AG04450 (cell line): ENCODE measurements at regions not wholly inside any gene's neighbourhood (a gene's known extent, or its start where the extent isn't known, plus 50 kb on each side); places are given as distances from the start of the nearest gene placed in this dataset.

Source experiments
- CTCF ChIA-PET: fragments of 300-600, 350-600 bp; formaldehyde crosslinking; extraction: SDS; loops from one replicate; lab custom pipeline; 2022; ENCODE audit warnings: antibody characterized with exemption, inconsistent platforms; lab: Charles Lee
- POLR2A ChIA-PET: fragments of 350-600 bp; formaldehyde crosslinking; extraction: SDS; loops from one replicate; lab custom pipeline; 2021; ENCODE audit warnings: antibody characterized with exemption, inconsistent platforms; lab: Yijun Ruan, JAX
- DNase-seq: peaks from one replicate; pipeline ENCODE4 v3.0.0-alpha.2; 2011; ENCODE audit warnings: low read depth, low spot score
- H3K27ac ChIP-seq: one replicate; pipeline ENCODE4 v1.5.1; 2012; ENCODE audit warnings: low read depth, low read length, control low read depth
- H3K27me3 ChIP-seq: one replicate; pipeline ENCODE4 v1.6.0; 2012; ENCODE audit warnings: low read length; ENCODE audit not compliant: control insufficient read depth, insufficient read depth
- H3K4me3 ChIP-seq: 2 replicates; pipeline ENCODE4 v1.5.1; 2011; ENCODE audit warnings: mild to moderate bottlenecking, low read depth, low read length, control low read depth
- H3K9me3 ChIP-seq: 2 replicates; pipeline ENCODE4 v1.5.1; 2012; ENCODE audit warnings: low read length; ENCODE audit not compliant: control insufficient read depth, insufficient read depth
- CTCF ChIP-seq: IDR thresholded peaks from 2 replicates; pipeline ENCODE4 v1.5.1; 2011; ENCODE audit warnings: low read depth, low read length, control low read depth, inconsistent platforms

- CTCF ChIA-PET: no interaction called here
- TF ChIP-seq CTCF: no peak
- H3K4me3 ChIP-seq: no peak overlapping the region
- no peak for DNase-seq
- no peak overlapping the region for H3K27ac ChIP-seq
- no peaks in the 10 kb centered on the region for H3K9me3 ChIP-seq
- no peaks in the 10 kb centered on the region for H3K27me3 ChIP-seq
- POLR2A ChIA-PET: no interaction called here
Observed at GRCh38 chr9:134976403-134976802, 58.7 kb upstream of the FCN1 start.

GRCh38 chr9:134978272-134978671 is 60.6 kb upstream of the FCN1 start:
- TF ChIP-seq CTCF: no peak
- no peak overlapping the region for H3K4me3 ChIP-seq
- POLR2A ChIA-PET: no interaction called here
- no peak for DNase-seq
- CTCF ChIA-PET: interaction anchor here (0.9 kb wide), 1 partner anchor 89 kb away, joined by 3 read pairs; no protein-coding TSS in a partner anchor
- H3K27ac ChIP-seq: no peak overlapping the region
- no peaks in the 10 kb centered on the region for H3K27me3 ChIP-seq
- no peaks in the 10 kb centered on the region; the same call in 1 of the 2 replicates for H3K9me3 ChIP-seq

GRCh38 chr9:134980516-134980915 is 62.8 kb upstream of the FCN1 start:
- no peak for TF ChIP-seq CTCF
- CTCF ChIA-PET: no interaction called here
- Histone ChIP-seq H3K27ac (no peak overlapping the region), H3K9me3 (peaks cover 10% of the 10 kb centered on the region), H3K27me3 (no peaks in the 10 kb centered on the region), H3K4me3 (no peak overlapping the region)
- DNase-seq: no peak
- POLR2A ChIA-PET: no interaction called here

GRCh38 chr9:134980991-134981390 is 63.3 kb upstream of the FCN1 start:
- CTCF ChIA-PET: no interaction called here
- Histone ChIP-seq H3K27me3 (no peaks in the 10 kb centered on the region), H3K4me3 (no peak overlapping the region), H3K27ac (no peak overlapping the region), H3K9me3 (peaks cover 10% of the 10 kb centered on the region)
- DNase-seq: no peak
- no peak for TF ChIP-seq CTCF
- POLR2A ChIA-PET: no interaction called here

GRCh38 chr9:134981829-134982228 is 64.1 kb upstream of the FCN1 start:
- DNase-seq: no peak
- POLR2A ChIA-PET: no interaction called here
- Histone ChIP-seq H3K27ac (no peak overlapping the region), H3K27me3 (no peaks in the 10 kb centered on the region), H3K9me3 (peaks cover 10% of the 10 kb centered on the region), H3K4me3 (no peak overlapping the region)
- no peak for TF ChIP-seq CTCF
- CTCF ChIA-PET: no interaction called here
